WTC11 (cell line): ENCODE measurements at regions not wholly inside any gene's neighbourhood (a gene's known extent, or its start where the extent isn't known, plus 50 kb on each side); places are given as distances from the start of the nearest gene placed in this dataset.

Experiments
- CTCF ChIP-seq: fragments of 200-600 bp; IDR thresholded peaks from 2 replicates; pipeline ENCODE4 v1.8.0; 2022; ENCODE audit warnings: antibody characterized with exemption
- FOXP1 ChIP-seq: sonication (generic); formaldehyde crosslinking; IDR thresholded peaks from 2 replicates; pipeline ENCODE4 v1.8.0; 2022; ENCODE audit warnings: missing genetic modification reagents, mild to moderate bottlenecking, moderate library complexity, borderline replicate concordance
- NR3C1 ChIP-seq: sonication (generic); formaldehyde crosslinking; conservative IDR thresholded peaks from 2 replicates; pipeline ENCODE4 v1.8.1; 2023; ENCODE audit warnings: low read depth, mild to moderate bottlenecking, missing genetic modification reagents
- RELA ChIP-seq: sonication (generic); formaldehyde crosslinking; IDR thresholded peaks from 2 replicates; pipeline ENCODE4 v1.8.1; 2022; ENCODE audit warnings: missing genetic modification reagents, mild to moderate bottlenecking, borderline replicate concordance
- SMAD4 ChIP-seq: sonication (generic); formaldehyde crosslinking; IDR thresholded peaks from 2 replicates; pipeline ENCODE4 v1.8.0; 2022; ENCODE audit warnings: mild to moderate bottlenecking, missing genetic modification reagents
- TCF7 ChIP-seq: sonication (generic); formaldehyde crosslinking; IDR thresholded peaks from 2 replicates; pipeline ENCODE4 v1.8.0; 2022; ENCODE audit warnings: mild to moderate bottlenecking, low read depth, missing genetic modification reagents, moderate library complexity
- ZBTB43 ChIP-seq: sonication (generic); formaldehyde crosslinking; IDR thresholded peaks from 2 replicates; pipeline ENCODE4 v1.8.1; 2023; ENCODE audit warnings: mild to moderate bottlenecking, missing genetic modification reagents
- TF ChIP-seq, protein P1 (sequence below): sonication (generic); formaldehyde crosslinking; IDR thresholded peaks from 2 replicates; pipeline ENCODE4 v1.8.1; 2023; ENCODE audit warnings: mild to moderate bottlenecking, missing genetic modification reagents, moderate library complexity
- TF ChIP-seq, protein P2 (sequence below): sonication (generic); formaldehyde crosslinking; IDR thresholded peaks from 2 replicates; pipeline ENCODE4 v1.8.0; 2022; ENCODE audit warnings: mild to moderate bottlenecking, missing genetic modification reagents

DNA sequence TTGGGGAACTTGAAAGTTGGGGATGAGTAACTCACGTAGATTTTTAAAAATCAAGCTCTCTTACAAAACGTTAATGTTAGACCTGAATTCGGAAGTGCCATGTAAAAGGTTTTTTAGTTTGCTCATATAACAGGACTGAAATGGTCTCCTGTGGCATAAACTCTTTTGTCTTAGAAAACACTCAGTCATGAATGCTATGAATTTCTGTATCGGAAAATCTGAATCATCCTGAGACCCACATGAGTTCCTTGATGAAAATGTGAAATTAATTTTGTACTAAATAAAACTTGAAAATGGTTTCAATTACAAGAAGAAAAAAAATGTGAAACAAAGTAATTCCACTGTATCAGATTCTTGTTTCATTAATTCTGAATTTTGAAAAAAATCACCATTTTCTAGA lies 134.8 kb upstream of the BMPER start:
- no peak for TF ChIP-seq CTCF
- no peak for TF ChIP-seq ZBTB43 (CRISPR knock-in tag)
- TF ChIP-seq RELA (CRISPR knock-in tag) = no peak
- TF ChIP-seq SMAD4 (CRISPR knock-in tag) = no peak
- no peak for TF ChIP-seq NR3C1
- no peak for TF ChIP-seq TCF7 (CRISPR knock-in tag)
- TF ChIP-seq, protein P1, sequence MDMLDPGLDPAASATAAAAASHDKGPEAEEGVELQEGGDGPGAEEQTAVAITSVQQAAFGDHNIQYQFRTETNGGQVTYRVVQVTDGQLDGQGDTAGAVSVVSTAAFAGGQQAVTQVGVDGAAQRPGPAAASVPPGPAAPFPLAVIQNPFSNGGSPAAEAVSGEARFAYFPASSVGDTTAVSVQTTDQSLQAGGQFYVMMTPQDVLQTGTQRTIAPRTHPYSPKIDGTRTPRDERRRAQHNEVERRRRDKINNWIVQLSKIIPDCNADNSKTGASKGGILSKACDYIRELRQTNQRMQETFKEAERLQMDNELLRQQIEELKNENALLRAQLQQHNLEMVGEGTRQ (CRISPR knock-in tag) = no peak
- TF ChIP-seq, protein P2, sequence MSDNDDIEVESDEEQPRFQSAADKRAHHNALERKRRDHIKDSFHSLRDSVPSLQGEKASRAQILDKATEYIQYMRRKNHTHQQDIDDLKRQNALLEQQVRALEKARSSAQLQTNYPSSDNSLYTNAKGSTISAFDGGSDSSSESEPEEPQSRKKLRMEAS = no peak
- TF ChIP-seq FOXP1 = no peak
